Mesendoderm (in vitro differentiated cells): ENCODE measurements at regions not wholly inside any gene's neighbourhood (a gene's known extent, or its start where the extent isn't known, plus 50 kb on each side); places are given as distances from the start of the nearest gene placed in this dataset.
"Not testable (repeated sequence)": the region's sequence is repeated elsewhere in the genome, so short reads cannot be mapped to it uniquely, and the experiment has no call there.

ENCODE experiments used
- DNase-seq: peaks from one replicate; pipeline ENCODE4 v3.0.0; 2013
- H2AK5ac ChIP-seq: 2 replicates; pipeline ENCODE4 v1.6.1; 2013; ENCODE audit warnings: low read length, inconsistent platforms
- H2BK120ac ChIP-seq: 2 replicates; pipeline ENCODE4 v1.6.1; 2013; ENCODE audit warnings: low read depth, mild to moderate bottlenecking, low read length, moderate library complexity, mixed read lengths
- H2BK15ac ChIP-seq: replicated peaks from 2 replicates; pipeline ENCODE4 v1.6.1; 2013; ENCODE audit warnings: low read depth, mild to moderate bottlenecking, moderate library complexity
- H2BK5ac ChIP-seq: 2 replicates; pipeline ENCODE4 v1.6.1; 2013; ENCODE audit warnings: low read length, inconsistent platforms
- H3K18ac ChIP-seq: 2 replicates; pipeline ENCODE4 v1.6.1; 2013; ENCODE audit warnings: mild to moderate bottlenecking, low read length, mixed read lengths
- H3K23ac ChIP-seq: one replicate; pipeline ENCODE4 v1.6.1; 2013; ENCODE audit warnings: low read length
- H3K27ac ChIP-seq: 2 replicates; pipeline ENCODE4 v1.5.1; 2013; ENCODE audit warnings: low read depth, mild to moderate bottlenecking, inconsistent platforms, low read length, moderate library complexity
- H3K27me3 ChIP-seq: 2 replicates; pipeline ENCODE4 v1.6.1; 2013; ENCODE audit warnings: low read length, control low read depth, mild to moderate bottlenecking, inconsistent platforms; ENCODE audit not compliant: insufficient read depth, poor library complexity
- H3K36me3 ChIP-seq: 2 replicates; pipeline ENCODE4 v1.6.1; 2013; ENCODE audit warnings: low read length, inconsistent platforms; ENCODE audit not compliant: control insufficient read depth, insufficient read depth
- H3K4ac ChIP-seq: one replicate; pipeline ENCODE4 v1.6.1; 2013; ENCODE audit warnings: low read depth, mild to moderate bottlenecking, low read length, moderate library complexity
- H3K4me1 ChIP-seq: 2 replicates; pipeline ENCODE4 v1.6.1; 2013; ENCODE audit warnings: low read depth, low read length, inconsistent platforms; ENCODE audit not compliant: control insufficient read depth
- H3K4me2 ChIP-seq: 2 replicates; pipeline ENCODE4 v1.6.1; 2013; ENCODE audit warnings: low read length
- H3K4me3 ChIP-seq: 2 replicates; pipeline ENCODE4 v1.5.1; 2013; ENCODE audit warnings: mild to moderate bottlenecking, low read length
- H3K56ac ChIP-seq: one replicate; pipeline ENCODE4 v1.6.1; 2013; ENCODE audit warnings: low read length
- H3K79me1 ChIP-seq: 2 replicates; pipeline ENCODE4 v1.6.1; 2013; ENCODE audit warnings: low read length, inconsistent platforms
- H3K79me2 ChIP-seq: 2 replicates; pipeline ENCODE4 v1.6.1; 2013; ENCODE audit warnings: mild to moderate bottlenecking, low read length; ENCODE audit not compliant: control insufficient read depth, insufficient read depth
- H3K9ac ChIP-seq: 2 replicates; pipeline ENCODE4 v1.6.1; 2013; ENCODE audit warnings: low read length, inconsistent platforms
- H4K5ac ChIP-seq: one replicate; pipeline ENCODE4 v1.6.1; 2013; ENCODE audit warnings: low read length
- H4K8ac ChIP-seq: one replicate; pipeline ENCODE4 v1.6.1; 2013; ENCODE audit warnings: low read depth, mild to moderate bottlenecking, control low read depth, low read length, moderate library complexity
- WGBS: extraction: QIAGEN DNeasy Blood & Tissue Kit; methylation state at CpG from one replicate; pipeline ENCODE4 v1.1.7; 2013; ENCODE audit warnings: low lambda C conversion rate, missing lambda C conversion rate; ENCODE audit not compliant: insufficient coverage; ENCODE audit errors: extremely low coverage; 5-methylcytosine and 5-hydroxymethylcytosine counted together

GRCh38 chr17:26766743-26767142 is 527.2 kb upstream of the WSB1 start:
- Histone ChIP-seq H4K5ac (no peak overlapping the region), H3K23ac (no peak overlapping the region), H3K4me3 (no peak overlapping the region), H3K9ac (no peak overlapping the region), H3K79me2 (no peaks in the 10 kb centered on the region), H3K18ac (no peak overlapping the region), H4K8ac (no peak overlapping the region), H2BK5ac (no peak overlapping the region), H2BK120ac (no peak overlapping the region), H3K27me3 (no peaks in the 10 kb centered on the region), H3K27ac (no peak overlapping the region), H3K79me1 (no peaks in the 10 kb centered on the region), H3K56ac (no peak overlapping the region), H3K4me2 (no peak overlapping the region), H3K36me3 (no peaks in the 10 kb centered on the region), H2AK5ac (no peak overlapping the region), H2BK15ac (no peak overlapping the region), H3K4me1 (no peaks in the 10 kb centered on the region), H3K4ac (no peak overlapping the region)
- no CpG with 5 or more reads among the region's 40 CpGs for WGBS
- DNase-seq = no peak

DNA sequence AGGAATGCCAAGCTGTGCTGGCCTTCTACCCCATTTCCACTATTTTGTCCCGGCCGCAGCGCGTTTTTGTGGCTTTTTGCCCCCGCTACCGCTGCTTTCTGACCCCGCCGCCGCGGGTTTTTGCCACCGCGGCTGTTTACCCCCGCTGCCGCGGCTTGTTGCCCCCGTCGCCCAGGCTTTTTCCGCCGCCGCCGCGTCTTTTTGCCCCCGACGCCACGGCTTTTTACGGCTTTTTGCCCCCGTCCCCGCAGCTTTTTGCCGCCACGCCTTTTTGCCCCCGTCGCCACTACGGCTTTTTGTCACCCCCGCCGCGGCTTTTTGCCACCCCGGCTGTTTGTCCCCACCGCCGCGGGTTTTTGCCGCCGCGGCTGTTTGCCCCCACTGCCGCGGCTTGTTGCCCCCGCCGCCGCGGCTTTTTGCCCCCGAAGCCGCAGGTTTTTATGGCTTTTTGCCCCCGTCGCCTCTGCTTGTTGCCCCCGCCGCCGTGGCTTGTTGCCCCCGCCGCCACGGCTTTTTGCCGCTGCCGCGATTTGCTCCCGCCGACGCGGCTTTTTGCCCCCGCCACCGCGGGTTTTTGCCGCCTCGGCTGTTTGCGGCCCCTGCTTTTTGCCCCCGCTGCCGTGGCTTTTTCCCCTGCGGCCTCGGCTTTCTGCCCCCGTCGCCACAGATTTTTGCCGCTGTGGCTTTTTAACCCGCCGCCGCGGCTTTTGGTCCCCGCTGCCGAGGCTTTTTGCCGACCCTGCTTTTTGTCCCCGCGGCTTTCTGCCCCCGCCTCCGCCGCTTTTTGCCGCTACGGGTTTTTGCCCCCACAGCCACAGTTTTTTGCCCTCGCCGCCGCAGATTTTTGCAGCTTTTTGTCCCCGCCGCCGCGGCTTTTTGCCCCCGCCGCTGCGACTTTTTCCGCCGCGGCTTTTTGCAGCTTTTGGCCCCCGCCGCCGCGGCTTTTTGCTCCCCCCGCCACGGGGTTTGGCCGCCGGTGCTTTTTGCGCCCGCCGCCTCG is 520.4 kb upstream of the WSB1 start:
- Histone ChIP-seq H3K4me3 (no peak overlapping the region), H3K79me1 (no peaks in the 10 kb centered on the region), H2AK5ac (no peak overlapping the region), H3K4ac (no peak overlapping the region), H3K27ac (no peak overlapping the region), H3K4me2 (no peak overlapping the region), H4K5ac (no peak overlapping the region), H4K8ac (no peak overlapping the region), H3K56ac (no peak overlapping the region), H2BK5ac (no peak overlapping the region), H3K9ac (no peak overlapping the region), H3K27me3 (no peaks in the 10 kb centered on the region), H3K36me3 (no peaks in the 10 kb centered on the region), H3K18ac (no peak overlapping the region), H3K23ac (no peak overlapping the region), H3K4me1 (no peaks in the 10 kb centered on the region), H2BK15ac (no peak overlapping the region), H3K79me2 (no peaks in the 10 kb centered on the region), H2BK120ac (no peak overlapping the region)
- no CpG with 5 or more reads among the region's 118 CpGs for WGBS
- DNase-seq = no peak

DNA sequence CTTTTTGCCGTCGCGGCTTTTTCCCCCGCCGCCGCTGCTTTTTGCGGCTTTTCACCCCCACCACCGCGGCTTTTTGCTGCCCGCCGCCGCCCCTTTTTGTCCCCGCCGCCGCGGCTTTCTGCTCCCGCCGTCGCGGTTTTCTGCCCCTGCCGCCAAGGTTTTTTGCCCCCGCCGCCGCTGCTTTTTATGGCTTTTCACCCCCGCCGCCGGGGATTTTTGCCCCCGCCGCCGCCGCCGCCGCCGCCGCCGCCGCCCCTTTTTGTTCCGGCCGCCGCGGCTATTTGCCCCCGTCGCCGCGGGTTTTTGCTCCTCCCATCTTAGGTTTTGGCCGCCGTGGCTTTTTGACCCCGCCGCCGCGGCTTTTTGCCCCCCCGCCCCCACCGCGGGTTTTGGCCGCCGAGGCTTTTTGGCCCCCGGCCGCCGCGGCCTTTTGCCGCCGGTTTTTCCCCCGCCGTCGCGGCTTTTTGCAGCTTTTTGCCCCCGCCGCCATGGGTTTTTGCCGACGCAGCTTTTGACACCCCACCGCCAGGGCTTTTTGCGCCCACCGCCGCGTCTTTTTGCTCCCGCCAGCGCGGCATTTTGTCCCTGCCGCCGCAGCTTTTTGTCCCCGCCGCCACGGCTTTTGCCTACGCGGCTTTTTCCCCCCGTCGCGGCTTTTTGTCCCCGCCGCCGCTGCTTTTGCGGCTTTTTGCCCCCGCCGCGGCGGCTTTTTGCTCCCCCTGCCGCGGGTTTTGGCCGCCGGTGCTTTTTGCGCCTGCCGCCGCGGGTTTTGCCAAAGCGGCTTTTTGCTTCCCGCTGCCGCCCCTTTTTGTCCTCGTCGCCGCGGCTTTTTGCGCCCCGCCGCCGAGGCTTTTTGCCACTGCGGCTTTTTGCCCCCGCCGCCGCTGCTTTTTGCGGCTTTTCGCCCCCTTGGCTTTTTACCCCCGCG is 519.4 kb upstream of the WSB1 start:
- Histone ChIP-seq H4K5ac (no peak overlapping the region), H3K4me2 (no peak overlapping the region), H3K27ac (no peak overlapping the region), H2BK120ac (no peak overlapping the region), H3K23ac (no peak overlapping the region), H3K27me3 (no peaks in the 10 kb centered on the region), H3K56ac (no peak overlapping the region), H3K79me2 (no peaks in the 10 kb centered on the region), H2BK15ac (no peak overlapping the region), H2AK5ac (no peak overlapping the region), H3K79me1 (no peaks in the 10 kb centered on the region), H3K4ac (no peak overlapping the region), H3K4me3 (no peak overlapping the region), H3K18ac (no peak overlapping the region), H4K8ac (no peak overlapping the region), H3K9ac (no peak overlapping the region), H3K36me3 (no peaks in the 10 kb centered on the region), H3K4me1 (no peaks in the 10 kb centered on the region), H2BK5ac (no peak overlapping the region)
- no CpG with 5 or more reads among the region's 123 CpGs for WGBS
- DNase-seq = no peak

GRCh38 chr17:26775219-26775822 is 518.6 kb upstream of the WSB1 start:
- Histone ChIP-seq H3K18ac (no peak overlapping the region), H2AK5ac (no peak overlapping the region), H3K4me3 (no peak overlapping the region), H2BK5ac (no peak overlapping the region), H3K4me1 (no peaks in the 10 kb centered on the region), H4K8ac (no peak overlapping the region), H3K4me2 (no peak overlapping the region), H3K27ac (no peak overlapping the region), H3K27me3 (no peaks in the 10 kb centered on the region), H2BK15ac (no peak overlapping the region), H3K4ac (no peak overlapping the region), H3K56ac (no peak overlapping the region), H3K36me3 (no peaks in the 10 kb centered on the region), H3K23ac (no peak overlapping the region), H3K9ac (no peak overlapping the region), H2BK120ac (no peak overlapping the region), H3K79me2 (no peaks in the 10 kb centered on the region), H3K79me1 (no peaks in the 10 kb centered on the region), H4K5ac (no peak overlapping the region)
- no CpG with 5 or more reads among the region's 83 CpGs for WGBS
- DNase-seq = no peak

DNA sequence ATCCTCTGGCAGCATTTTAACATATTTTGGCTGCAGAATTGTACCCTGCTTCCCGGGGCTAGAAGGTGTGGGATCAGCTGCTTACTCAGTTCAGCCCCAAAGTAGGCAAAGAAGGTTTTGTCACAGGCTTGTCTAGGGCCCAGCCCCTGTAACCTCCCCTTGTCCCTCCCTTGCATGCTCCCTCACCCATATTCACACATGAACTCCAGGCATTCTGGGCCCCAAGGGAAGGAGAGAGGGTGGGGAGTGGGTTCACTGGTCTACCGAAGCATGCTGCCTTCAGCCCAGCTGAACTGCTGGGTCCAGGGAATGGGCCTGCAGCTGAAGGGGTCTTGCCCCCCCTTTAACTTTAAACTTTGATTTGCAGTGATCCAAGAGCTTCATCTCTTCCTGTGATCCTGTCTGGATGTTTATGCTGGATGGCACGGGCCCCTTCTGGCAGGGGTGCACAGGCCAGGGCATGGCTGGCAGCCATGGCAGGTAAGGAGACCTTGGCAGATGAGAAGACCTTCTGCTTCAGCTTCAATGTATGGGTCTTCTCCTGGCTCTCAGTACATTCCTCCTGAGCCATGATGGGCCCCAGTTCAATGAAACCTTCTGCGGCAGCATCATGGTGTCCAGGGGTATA is 513.6 kb upstream of the WSB1 start:
- not testable (repeated sequence) for H3K27me3 ChIP-seq, H3K18ac ChIP-seq, H3K9ac ChIP-seq, H3K36me3 ChIP-seq, H2AK5ac ChIP-seq, H3K27ac ChIP-seq, H4K5ac ChIP-seq, H2BK5ac ChIP-seq, H3K23ac ChIP-seq, H2BK15ac ChIP-seq, H3K4ac ChIP-seq, H3K79me2 ChIP-seq, H3K79me1 ChIP-seq, H3K4me3 ChIP-seq, H3K56ac ChIP-seq, H4K8ac ChIP-seq, H2BK120ac ChIP-seq, DNase-seq, H3K4me2 ChIP-seq, H3K4me1 ChIP-seq
- no CpG with 5 or more reads among the region's 4 CpGs for WGBS
